Effector CD4-positive, alpha-beta T cell (primary cell): ENCODE measurements at regions not wholly inside any gene's neighbourhood (a gene's known extent, or its start where the extent isn't known, plus 50 kb on each side); places are given as distances from the start of the nearest gene placed in this dataset.

Source experiments
- DNase-seq: peaks from one replicate; pipeline ENCODE4 v3.0.0-alpha.2; 2020

- DNase-seq: no peak
These were observed 113.7 kb downstream of the DLL1 start for GRCh38 chr6:170176898-170177771.

- DNase-seq: no peak
These were observed 114.6 kb downstream of the DLL1 start for GRCh38 chr6:170176136-170176897.

- no peak for DNase-seq
These were observed 115.2 kb downstream of the DLL1 start for GRCh38 chr6:170175644-170176135.

GRCh38 chr6:170174771-170175643 lies 115.9 kb downstream of the DLL1 start:
- DNase-seq: no peak

GRCh38 chr6:170174124-170174770 lies 116.6 kb downstream of the DLL1 start:
- no peak for DNase-seq

GRCh38 chr6:170173335-170173881 lies 117.5 kb downstream of the DLL1 start:
- no peak for DNase-seq

GRCh38 chr6:170172825-170173256 lies 118.0 kb downstream of the DLL1 start:
- no peak for DNase-seq

- DNase-seq: no peak
These were observed 118.5 kb downstream of the DLL1 start for GRCh38 chr6:170172392-170172791.

GRCh38 chr6:170167657-170168159 lies 123.2 kb downstream of the DLL1 start:
- DNase-seq: no peak

- no peak for DNase-seq
These were observed 124.3 kb downstream of the DLL1 start for GRCh38 chr6:170166511-170167122.

- DNase-seq: no peak
These were observed 125.3 kb downstream of the DLL1 start for GRCh38 chr6:170165471-170166117.

- DNase-seq: no peak
These were observed 125.8 kb downstream of the DLL1 start for GRCh38 chr6:170165085-170165470.

- no peak for DNase-seq
These were observed 126.5 kb downstream of the DLL1 start for GRCh38 chr6:170164271-170164900.

GRCh38 chr6:170163405-170164170 lies 127.3 kb downstream of the DLL1 start:
- DNase-seq: no peak

GRCh38 chr6:170162775-170163404 lies 128.0 kb downstream of the DLL1 start:
- DNase-seq: no peak

- no peak for DNase-seq
These were observed 128.7 kb downstream of the DLL1 start for GRCh38 chr6:170162011-170162774.

- DNase-seq: no peak
These were observed 130.0 kb downstream of the DLL1 start for GRCh38 chr6:170160628-170161611.
